Astrocyte of the spinal cord (primary cell): ENCODE measurements at regions not wholly inside any gene's neighbourhood (a gene's known extent, or its start where the extent isn't known, plus 50 kb on each side); places are given as distances from the start of the nearest gene placed in this dataset.

Source experiments
- DNase-seq: peaks from one replicate; pipeline ENCODE4 v3.0.0; 2011; ENCODE audit warnings: low read depth, low spot score
- H3K4me3 ChIP-seq: 2 replicates; pipeline ENCODE4 v1.5.1; 2011; ENCODE audit warnings: low read depth, mild to moderate bottlenecking, low read length, moderate library complexity
- in situ Hi-C: cut with HindIII; loops from 2 replicates; pipeline ENCODE4 v1.10.0; 2017; ENCODE audit warnings: low sequenced_read_pairs
- TF ChIP-seq, protein P1 (sequence below): IDR thresholded peaks from 2 replicates; pipeline ENCODE4 v1.5.1; 2012; ENCODE audit warnings: low read depth, mild to moderate bottlenecking, low read length, inconsistent platforms

DNA sequence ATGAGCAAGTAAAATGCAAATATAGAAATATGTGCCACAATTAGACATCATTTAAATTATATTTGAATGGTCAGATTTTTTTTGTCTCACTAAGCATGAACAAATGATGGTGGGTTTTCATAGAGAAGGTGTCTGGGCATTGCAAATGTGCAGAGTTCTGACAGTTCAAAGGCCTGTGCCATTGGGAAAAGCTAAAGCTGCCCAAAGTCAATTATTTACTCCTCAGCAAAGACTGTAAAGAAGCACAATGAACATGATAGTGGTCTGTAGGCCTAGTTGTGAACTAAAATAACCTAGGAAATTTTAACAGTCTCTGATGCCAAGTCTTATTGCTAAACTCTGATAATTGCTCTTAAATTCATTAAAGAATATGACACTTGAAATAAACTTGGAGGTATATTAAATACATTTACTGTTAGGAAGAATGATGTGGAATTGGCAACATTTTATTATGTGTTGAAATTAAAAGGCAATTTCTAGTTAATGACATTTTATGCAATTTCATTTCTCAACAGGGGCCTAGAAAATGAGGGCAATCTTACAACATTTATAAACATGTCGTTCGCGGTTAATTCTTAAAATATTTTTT lies 874.3 kb upstream of the ADAMTS5 start:
- TF ChIP-seq, protein P1, sequence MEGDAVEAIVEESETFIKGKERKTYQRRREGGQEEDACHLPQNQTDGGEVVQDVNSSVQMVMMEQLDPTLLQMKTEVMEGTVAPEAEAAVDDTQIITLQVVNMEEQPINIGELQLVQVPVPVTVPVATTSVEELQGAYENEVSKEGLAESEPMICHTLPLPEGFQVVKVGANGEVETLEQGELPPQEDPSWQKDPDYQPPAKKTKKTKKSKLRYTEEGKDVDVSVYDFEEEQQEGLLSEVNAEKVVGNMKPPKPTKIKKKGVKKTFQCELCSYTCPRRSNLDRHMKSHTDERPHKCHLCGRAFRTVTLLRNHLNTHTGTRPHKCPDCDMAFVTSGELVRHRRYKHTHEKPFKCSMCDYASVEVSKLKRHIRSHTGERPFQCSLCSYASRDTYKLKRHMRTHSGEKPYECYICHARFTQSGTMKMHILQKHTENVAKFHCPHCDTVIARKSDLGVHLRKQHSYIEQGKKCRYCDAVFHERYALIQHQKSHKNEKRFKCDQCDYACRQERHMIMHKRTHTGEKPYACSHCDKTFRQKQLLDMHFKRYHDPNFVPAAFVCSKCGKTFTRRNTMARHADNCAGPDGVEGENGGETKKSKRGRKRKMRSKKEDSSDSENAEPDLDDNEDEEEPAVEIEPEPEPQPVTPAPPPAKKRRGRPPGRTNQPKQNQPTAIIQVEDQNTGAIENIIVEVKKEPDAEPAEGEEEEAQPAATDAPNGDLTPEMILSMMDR: no peak
- DNase-seq: no peak

DNA sequence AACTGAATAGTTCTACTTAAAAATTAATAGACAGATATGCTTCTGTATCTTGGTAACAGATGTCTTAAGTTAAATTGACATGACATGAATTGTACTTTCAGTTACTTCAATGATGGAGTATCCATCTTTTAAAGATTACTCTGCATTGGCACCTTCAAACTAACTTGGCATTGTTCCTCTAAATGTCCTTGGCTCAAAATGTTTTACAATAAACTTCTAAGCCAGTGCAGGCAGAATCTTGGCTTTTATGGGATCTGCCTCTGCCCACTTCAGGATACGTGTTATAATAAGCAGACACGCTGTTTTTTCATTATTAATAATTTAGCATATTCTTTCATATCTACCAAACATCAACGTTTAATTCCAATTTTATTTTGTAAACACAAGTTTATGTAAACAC lies 873.4 kb upstream of the ADAMTS5 start:
- in situ Hi-C loops: no loop called here
- DNase-seq: no peak

More for the DNA sequence above, 874.3 kb upstream of the ADAMTS5 start:
- in situ Hi-C loops: no loop called here
- no peak overlapping the region for H3K4me3 ChIP-seq

DNA sequence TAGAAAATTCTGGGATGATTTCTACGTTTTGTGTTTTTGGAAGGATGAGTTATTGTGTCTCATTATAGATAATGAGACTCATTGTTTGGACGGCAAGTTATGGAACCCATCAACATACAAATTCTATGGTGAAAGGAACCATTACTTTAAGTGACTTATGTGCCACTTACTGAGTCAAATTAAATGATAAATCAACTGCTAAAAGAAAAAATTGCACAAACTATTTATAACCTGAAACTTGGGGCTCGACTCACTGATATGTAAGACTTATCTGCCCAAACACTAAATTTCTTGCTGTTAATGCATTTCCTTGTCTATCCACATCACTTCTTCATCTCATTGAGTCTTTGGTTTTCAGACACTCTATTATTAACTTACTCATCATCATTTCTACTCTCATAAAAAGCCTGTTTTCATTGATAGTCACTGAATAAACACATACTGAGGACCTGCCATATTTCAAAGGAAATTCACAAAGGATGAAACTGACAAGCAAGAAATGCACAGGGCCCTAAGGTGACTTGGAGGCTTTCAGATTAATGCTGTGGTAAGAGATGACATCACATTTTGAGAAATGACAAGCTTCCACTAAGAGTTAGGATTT lies 872.7 kb upstream of the ADAMTS5 start:
- H3K4me3 ChIP-seq: no peak overlapping the region
- DNase-seq: no peak
- TF ChIP-seq, protein P1: no peak
- in situ Hi-C loops: no loop called here

More for the DNA sequence above, 873.4 kb upstream of the ADAMTS5 start:
- no peak overlapping the region for H3K4me3 ChIP-seq
- TF ChIP-seq, protein P1: no peak

DNA sequence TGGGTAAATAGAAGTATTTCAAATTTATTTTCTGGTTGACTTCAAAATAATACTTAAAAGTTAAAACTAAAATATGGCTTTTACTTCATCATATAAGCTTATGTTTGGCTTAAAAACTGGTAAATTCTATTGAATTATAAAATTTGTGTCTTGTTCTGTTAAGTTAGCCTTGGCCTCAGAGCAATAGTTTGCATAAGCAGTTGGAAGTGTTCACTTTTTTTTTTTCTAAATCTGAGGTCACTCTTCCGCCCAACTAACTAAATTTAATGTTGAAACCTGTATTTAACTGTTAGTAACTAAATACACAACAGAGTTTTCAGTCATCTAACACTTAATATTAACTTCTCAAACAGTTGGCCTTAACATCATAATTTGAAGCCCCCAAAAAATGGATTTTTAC lies 871.7 kb upstream of the ADAMTS5 start:
- in situ Hi-C loops: no loop called here
- no peak for DNase-seq
- no peak overlapping the region for H3K4me3 ChIP-seq
- TF ChIP-seq, protein P1: no peak

DNA sequence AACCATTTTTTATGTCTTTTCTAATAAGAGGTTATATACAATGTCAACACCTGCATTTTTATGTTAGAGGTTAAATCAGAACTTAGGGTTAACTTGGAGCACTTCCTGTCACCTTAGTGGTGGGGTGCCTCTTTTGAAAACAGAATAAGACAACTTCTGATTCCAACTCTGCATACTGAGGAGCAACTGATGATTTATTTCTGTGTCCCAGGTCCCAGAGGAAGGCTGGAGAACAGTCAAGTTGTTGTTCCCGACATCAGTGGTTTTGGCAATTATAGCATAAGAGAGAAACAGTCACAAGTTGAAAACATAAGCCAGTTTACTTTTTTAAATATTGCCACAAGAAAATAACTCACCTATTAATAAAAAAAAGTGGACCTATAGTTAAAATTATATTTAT lies 871.0 kb upstream of the ADAMTS5 start:
- no peak for DNase-seq
- TF ChIP-seq, protein P1: no peak
- in situ Hi-C loops: no loop called here
- no peak overlapping the region for H3K4me3 ChIP-seq

DNA sequence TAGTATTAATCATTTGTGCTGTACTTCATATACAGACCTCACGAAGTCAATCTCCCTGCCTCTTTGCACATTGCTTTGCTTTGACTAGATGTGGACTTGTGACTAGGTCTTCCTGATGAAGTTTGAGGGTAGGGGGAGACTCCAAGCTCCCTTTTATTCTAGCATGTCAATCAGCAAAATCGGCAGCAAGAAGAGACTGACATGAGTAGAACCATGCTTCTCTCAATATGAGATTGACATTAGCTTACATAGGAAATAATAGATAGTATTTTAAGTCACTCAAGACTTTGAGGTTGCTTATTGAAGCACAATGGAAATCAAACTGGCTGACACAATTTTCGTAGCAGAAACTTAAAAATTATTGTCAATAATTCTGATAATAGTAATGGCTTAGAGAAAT lies 866.4 kb upstream of the ADAMTS5 start:
- DNase-seq: no peak
- TF ChIP-seq, protein P1: no peak
- H3K4me3 ChIP-seq: no peak overlapping the region
- in situ Hi-C loops: no loop called here
